ENCODE measurements at regions not wholly inside any gene's neighbourhood (a gene's known extent, or its start where the extent isn't known, plus 50 kb on each side); places are given as distances from the start of the nearest gene placed in this dataset.

- Histone ChIP-seq H3K4me1 (replicated peaks in 1 of 4; ENCODE audit: control insufficient read depth in 3 of 4, insufficient read depth in 4 of 4, low read length in 3 of 4) (no peaks in the 10 kb centered on the region), H3K79me1 (ENCODE audit: low read depth, low read length) (no peaks in the 10 kb centered on the region), H3K23me2 (ENCODE audit: low read depth, low read length) (no peaks in the 10 kb centered on the region), H2BK12ac (ENCODE audit: low read depth, low read length) (no peak overlapping the region), H3K14ac (ENCODE audit: insufficient read length) (no peak overlapping the region), H2BK120ac (replicated peaks; ENCODE audit: low read depth, low read length) (no peak overlapping the region), H3K4me2 (ENCODE audit: insufficient read depth in 1 of 2, low read depth in 2 of 2, low read length in 2 of 2) (no peak overlapping the region), H4K5ac (ENCODE audit: insufficient read length, low read depth, low read length) (no peak overlapping the region), H2AK5ac (ENCODE audit: low read depth, low read length) (no peak overlapping the region), H4K20me1 (replicated peaks in 1 of 2; ENCODE audit: control insufficient read depth in 1 of 2, insufficient read depth in 2 of 2, low read length in 2 of 2) (no peaks in the 10 kb centered on the region), H3K9me3 (ENCODE audit: insufficient read depth in 2 of 2, low read depth in 1 of 2, low read length in 1 of 2) (no peaks in the 10 kb centered on the region), H2BK5ac (ENCODE audit: low read depth, low read length) (no peak overlapping the region), H4K8ac (ENCODE audit: extremely low read depth, insufficient read depth, low read length) (no peak overlapping the region), H2AFZ (ENCODE audit: low read length) (no peak overlapping the region), H3K9ac (replicated peaks in 1 of 4; ENCODE audit: extremely low read depth in 1 of 4, low read depth in 3 of 4, low read length in 3 of 4) (no peak overlapping the region), H3K36me3 (ENCODE audit: control insufficient read depth in 2 of 4, insufficient read depth in 4 of 4, low read length in 3 of 4) (no peaks in the 10 kb centered on the region), H3K23ac (ENCODE audit: insufficient read length) (no peak overlapping the region), H4K91ac (replicated peaks; ENCODE audit: insufficient read length, low read length) (no peak overlapping the region), H2BK15ac (ENCODE audit: low read length) (no peak overlapping the region), H3K18ac (ENCODE audit: extremely low read depth, low read length) (no peak overlapping the region), H2BK20ac (ENCODE audit: low read length) (no peak overlapping the region), H3K27me3 (replicated peaks in 1 of 4; ENCODE audit: control insufficient read depth in 3 of 4, extremely low read depth in 1 of 4, insufficient read depth in 3 of 4, low read length in 3 of 4) (peaks cover 0 to 2% (median 0%) of the 10 kb centered on the region in 4 experiments; a peak in 1 of 7 replicates), H3K56ac (replicated peaks; ENCODE audit: insufficient read length, low read depth, low read length) (no peak overlapping the region), H3K4me3 (ENCODE audit: extremely low read depth in 1 of 4, insufficient read depth in 2 of 4, low read depth in 3 of 4, low read length in 4 of 4) (no peak overlapping the region), H3K4ac (replicated peaks; ENCODE audit: insufficient read length, low read depth, low read length) (no peak overlapping the region), H3K79me2 (ENCODE audit: control insufficient read depth in 1 of 2, insufficient read depth in 2 of 2, low read length in 2 of 2) (no peaks in the 10 kb centered on the region), H3K27ac (ENCODE audit: low read depth, low read length) (no peak overlapping the region)
- TF ChIP-seq ASH2L (IDR thresholded peaks at IDR 0.05; ENCODE audit: low read length) = no peak
- no peak for TF ChIP-seq POLR2AphosphoS5 (IDR thresholded peaks at IDR 0.05; ENCODE audit: low read depth, low read length)
- TF ChIP-seq GTF2F1 (IDR thresholded peaks at IDR 0.05; ENCODE audit: borderline replicate concordance, low read depth, low read length) = no peak
- TF ChIP-seq YY1 (IDR thresholded peaks at IDR 0.05; ENCODE audit: low read depth, low read length) = no peak
- TF ChIP-seq POLR2A (IDR thresholded peaks at IDR 0.05; ENCODE audit: control extremely low read depth in 1 of 2, low read depth in 2 of 2, low read length in 2 of 2) = no peak
- no peak for TF ChIP-seq TAF1 (IDR thresholded peaks at IDR 0.05; ENCODE audit: low read depth, low read length)
- no peak for TF ChIP-seq GABPA (IDR thresholded peaks at IDR 0.05; ENCODE audit: borderline replicate concordance, insufficient read depth, low read length)
- TF ChIP-seq CBX8 (IDR thresholded peaks at IDR 0.05; ENCODE audit: borderline replicate concordance, low read depth, low read length) = no peak
- ChIA-PET CTCF (ENCODE audit: partially characterized antibody) (no interaction called here), POLR2A (ENCODE audit: partially characterized antibody) (no interaction called here)
- 95% methylated on average over 5 of the region's 5 CpGs; no CpG with 5 or more reads in 1 of the 2 experiments for whole genome bisulfite sequencing, 2 experiments (ENCODE audit: extremely low coverage in 1 of 2, insufficient coverage in 1 of 2, insufficient read length in 1 of 2, insufficient replicate concordance in 2 of 2, low coverage in 1 of 2, low lambda C conversion rate in 2 of 2, missing lambda C conversion rate in 1 of 2)
- FAIRE-seq = no peak
- DNase-seq (ENCODE audit: low read depth in 1 of 2, low spot score in 2 of 2) = no peak
Observed at GRCh38 chr20:51969191-51969590, 166.9 kb upstream of the SALL4 start.

Data from H1 (cell line).